ENCODE measurements at regions not wholly inside any gene's neighbourhood (a gene's known extent, or its start where the extent isn't known, plus 50 kb on each side); places are given as distances from the start of the nearest gene placed in this dataset.

DNA sequence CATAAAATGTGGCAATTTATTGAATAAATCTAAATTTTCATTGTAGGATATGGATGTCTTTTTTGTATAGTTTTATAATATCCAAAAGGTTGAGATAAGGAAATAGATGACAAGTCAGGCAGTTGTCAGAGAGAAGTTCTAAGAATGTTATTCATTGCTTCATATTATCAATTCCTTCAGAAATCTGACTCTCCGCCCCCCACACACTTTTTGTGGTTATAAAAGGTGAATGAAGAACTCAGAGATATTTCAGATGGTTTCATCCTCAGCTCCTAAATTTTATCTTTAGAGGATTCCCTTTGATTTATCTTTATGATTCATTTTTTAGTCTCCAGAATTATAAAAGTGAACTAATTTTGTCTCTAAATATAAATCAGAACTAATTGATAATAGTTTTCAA is 136.1 kb upstream of the NOX3 start:
- Mint-ChIP-seq H3K9me3 (no peaks in the 10 kb centered on the region), H3K4me1 (no peaks in the 10 kb centered on the region), H3K36me3 (no peaks in the 10 kb centered on the region), H3K4me3 (no peak overlapping the region), H3K27me3 (peaks cover 11% of the 10 kb centered on the region), H3K27ac (no peak overlapping the region)
- ATAC-seq: no peak

DNA sequence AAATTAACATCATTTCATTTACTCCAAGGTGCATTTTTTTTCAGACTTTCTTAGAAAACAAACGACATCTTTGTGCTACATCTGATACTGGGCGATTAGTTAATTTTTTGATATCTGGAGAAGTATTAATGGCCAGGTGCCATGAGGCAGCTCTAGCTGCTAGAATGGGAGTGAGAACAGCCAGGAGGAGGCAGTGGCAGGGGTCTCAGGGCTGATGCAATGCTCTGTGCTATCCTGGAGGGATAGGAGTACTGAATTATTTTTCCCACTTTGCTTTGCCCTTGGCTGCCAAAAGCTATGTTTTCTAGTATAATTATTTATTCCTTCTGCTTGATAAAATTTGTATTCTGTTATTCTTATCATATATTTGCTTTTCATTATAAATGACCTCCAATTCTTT is 133.6 kb upstream of the NOX3 start:
- H3K27ac Mint-ChIP-seq: no peak overlapping the region
- H3K36me3 Mint-ChIP-seq: no peaks in the 10 kb centered on the region
- ATAC-seq: no peak
- no peaks in the 10 kb centered on the region for H3K9me3 Mint-ChIP-seq
- no peaks in the 10 kb centered on the region for H3K4me1 Mint-ChIP-seq
- H3K4me3 Mint-ChIP-seq: no peak overlapping the region
- peaks cover 11% of the 10 kb centered on the region for H3K27me3 Mint-ChIP-seq

DNA sequence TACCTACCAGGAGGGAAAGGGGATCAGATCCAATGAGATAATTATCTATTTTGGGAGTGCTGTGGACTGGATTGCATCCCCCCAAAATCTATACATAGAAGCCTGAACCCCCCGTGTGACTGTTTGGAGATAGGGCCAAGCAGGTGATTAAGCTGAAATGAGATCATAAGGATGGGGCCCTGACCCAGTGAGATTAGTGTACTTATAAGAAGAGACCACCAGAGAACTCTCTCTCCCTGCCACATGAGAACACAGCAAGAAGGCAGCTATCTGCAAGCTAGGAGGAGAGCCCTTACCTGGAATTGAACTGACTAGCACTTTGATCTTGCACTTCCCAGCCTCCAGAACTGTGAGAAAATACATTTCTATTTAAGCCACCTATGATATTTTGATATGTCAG is 132.2 kb upstream of the NOX3 start:
- Mint-ChIP-seq H3K27ac (no peak overlapping the region), H3K4me3 (no peak overlapping the region), H3K36me3 (no peaks in the 10 kb centered on the region), H3K9me3 (no peaks in the 10 kb centered on the region), H3K27me3 (no peaks in the 10 kb centered on the region), H3K4me1 (no peaks in the 10 kb centered on the region)
- no peak for ATAC-seq

DNA sequence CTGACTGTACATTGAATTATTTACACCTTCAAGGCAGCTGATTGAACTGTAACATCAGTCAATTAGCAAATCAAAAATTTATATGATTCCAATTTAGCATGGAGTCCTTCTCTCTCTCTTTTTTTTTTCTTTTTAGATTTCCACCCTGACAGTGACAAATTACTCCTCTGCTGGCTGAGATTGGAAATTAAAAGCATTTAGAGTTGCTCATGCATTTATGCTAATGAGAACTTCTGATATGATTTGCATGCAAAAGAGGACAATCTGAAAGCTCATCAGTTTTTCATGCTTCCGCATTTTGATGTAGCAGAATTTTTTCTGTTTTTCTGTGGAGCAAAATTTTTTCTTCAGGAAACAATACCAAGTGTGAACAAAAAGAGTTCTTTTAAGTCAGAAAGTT is 130.5 kb upstream of the NOX3 start:
- Mint-ChIP-seq H3K4me3 (no peak overlapping the region), H3K36me3 (no peaks in the 10 kb centered on the region), H3K27me3 (no peaks in the 10 kb centered on the region), H3K4me1 (no peaks in the 10 kb centered on the region), H3K9me3 (no peaks in the 10 kb centered on the region), H3K27ac (no peak overlapping the region)
- no peak for ATAC-seq

DNA sequence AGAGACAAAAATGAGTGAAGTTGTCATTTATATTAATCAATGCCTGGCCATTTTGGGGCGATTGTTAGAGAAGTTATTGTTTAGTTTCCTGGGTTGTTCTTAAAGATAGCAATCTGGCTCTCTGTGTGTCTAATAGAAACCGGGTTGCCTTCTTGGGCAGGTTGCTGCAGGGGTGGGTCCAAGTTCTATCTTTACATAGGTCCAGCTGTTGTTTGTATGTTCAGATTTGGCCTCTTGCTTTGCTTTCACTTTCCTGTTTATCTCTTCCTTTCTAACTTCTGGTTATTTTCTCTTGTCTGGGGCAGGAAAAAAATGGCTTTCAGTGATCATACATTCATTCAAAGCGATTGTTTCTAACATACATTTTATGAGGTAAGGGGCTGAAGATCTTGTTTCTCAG is 128.4 kb upstream of the NOX3 start:
- no peaks in the 10 kb centered on the region for H3K4me1 Mint-ChIP-seq
- H3K27ac Mint-ChIP-seq: no peak overlapping the region
- H3K36me3 Mint-ChIP-seq: no peaks in the 10 kb centered on the region
- no peaks in the 10 kb centered on the region for H3K9me3 Mint-ChIP-seq
- no peak for ATAC-seq
- H3K27me3 Mint-ChIP-seq: no peaks in the 10 kb centered on the region
- H3K4me3 Mint-ChIP-seq: no peak overlapping the region

GRCh38 chr6:155582016-155582991 is 126.7 kb upstream of the NOX3 start:
- H3K4me1 Mint-ChIP-seq: no peaks in the 10 kb centered on the region
- H3K4me3 Mint-ChIP-seq: no peak overlapping the region
- no peaks in the 10 kb centered on the region for H3K27me3 Mint-ChIP-seq
- H3K27ac Mint-ChIP-seq: no peak overlapping the region
- no peak for ATAC-seq
- H3K9me3 Mint-ChIP-seq: no peaks in the 10 kb centered on the region
- H3K36me3 Mint-ChIP-seq: no peaks in the 10 kb centered on the region

- H3K4me3 Mint-ChIP-seq: no peak overlapping the region
- H3K9me3 Mint-ChIP-seq: no peaks in the 10 kb centered on the region
- no peak overlapping the region for H3K27ac Mint-ChIP-seq
- no peaks in the 10 kb centered on the region for H3K4me1 Mint-ChIP-seq
- H3K36me3 Mint-ChIP-seq: no peaks in the 10 kb centered on the region
- ATAC-seq: no peak
- peaks cover 1% of the 10 kb centered on the region for H3K27me3 Mint-ChIP-seq
These were observed 125.3 kb upstream of the NOX3 start for GRCh38 chr6:155580904-155581303.

DNA sequence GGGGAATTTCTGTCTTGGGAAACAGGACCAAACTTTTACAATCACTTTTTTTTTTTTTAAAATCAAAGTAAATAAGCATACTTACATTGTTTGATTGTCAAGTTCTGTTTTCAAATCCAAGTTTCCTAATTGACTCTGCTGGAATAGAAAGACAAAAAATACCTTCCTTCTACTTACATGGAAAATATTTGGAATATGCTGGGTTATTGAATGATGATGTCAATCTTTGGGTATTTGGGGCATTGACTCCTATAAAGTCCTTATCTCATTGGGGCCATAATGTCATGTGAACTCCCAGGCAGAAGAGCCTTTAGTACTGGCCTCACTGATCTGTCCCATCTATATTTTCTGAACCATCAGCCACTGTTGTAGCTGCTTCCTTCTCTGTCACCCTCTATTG is 122.6 kb upstream of the NOX3 start:
- Mint-ChIP-seq H3K27me3 (peaks cover 19% of the 10 kb centered on the region), H3K4me1 (no peaks in the 10 kb centered on the region), H3K4me3 (no peak overlapping the region), H3K36me3 (no peaks in the 10 kb centered on the region), H3K9me3 (no peaks in the 10 kb centered on the region), H3K27ac (no peak overlapping the region)
- no peak for ATAC-seq

- H3K4me1 Mint-ChIP-seq: no peaks in the 10 kb centered on the region
- no peak for ATAC-seq
- H3K27me3 Mint-ChIP-seq: peaks cover 14% of the 10 kb centered on the region
- no peaks in the 10 kb centered on the region for H3K36me3 Mint-ChIP-seq
- no peak overlapping the region for H3K4me3 Mint-ChIP-seq
- H3K27ac Mint-ChIP-seq: no peak overlapping the region
- peaks cover 5% of the 10 kb centered on the region for H3K9me3 Mint-ChIP-seq
These were observed 106.3 kb upstream of the NOX3 start for GRCh38 chr6:155561966-155562364.

- H3K36me3 Mint-ChIP-seq: no peaks in the 10 kb centered on the region
- peaks cover 5% of the 10 kb centered on the region for H3K9me3 Mint-ChIP-seq
- no peak overlapping the region for H3K4me3 Mint-ChIP-seq
- no peak overlapping the region for H3K27ac Mint-ChIP-seq
- no peak for ATAC-seq
- H3K4me1 Mint-ChIP-seq: no peaks in the 10 kb centered on the region
- peaks cover 20% of the 10 kb centered on the region for H3K27me3 Mint-ChIP-seq
These were observed 105.8 kb upstream of the NOX3 start for GRCh38 chr6:155561257-155561965.

DNA sequence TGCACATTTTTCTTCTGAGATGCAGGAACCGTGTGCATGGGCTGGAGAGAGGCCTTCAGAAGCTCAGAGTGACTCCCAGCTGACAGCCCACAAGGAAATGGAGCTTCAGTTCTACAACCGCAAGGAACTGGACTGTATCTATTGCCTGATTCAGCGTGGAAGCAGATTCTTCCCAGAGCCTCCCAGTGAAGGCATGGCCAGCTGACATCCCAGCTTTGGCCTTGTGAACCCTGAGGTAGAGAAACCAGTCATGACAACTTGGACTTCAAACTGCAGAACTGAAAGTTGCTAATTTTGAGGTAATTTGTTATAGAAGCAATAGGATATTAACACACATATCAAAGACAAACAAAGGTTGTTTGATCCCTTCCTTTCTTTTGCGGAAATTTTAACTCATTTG is 94.3 kb upstream of the NOX3 start:
- H3K4me3 Mint-ChIP-seq: no peak overlapping the region
- no peak overlapping the region for H3K27ac Mint-ChIP-seq
- H3K4me1 Mint-ChIP-seq: no peaks in the 10 kb centered on the region
- ATAC-seq: no peak
- H3K27me3 Mint-ChIP-seq: peaks cover 5% of the 10 kb centered on the region
- no peaks in the 10 kb centered on the region for H3K36me3 Mint-ChIP-seq
- no peaks in the 10 kb centered on the region for H3K9me3 Mint-ChIP-seq

DNA sequence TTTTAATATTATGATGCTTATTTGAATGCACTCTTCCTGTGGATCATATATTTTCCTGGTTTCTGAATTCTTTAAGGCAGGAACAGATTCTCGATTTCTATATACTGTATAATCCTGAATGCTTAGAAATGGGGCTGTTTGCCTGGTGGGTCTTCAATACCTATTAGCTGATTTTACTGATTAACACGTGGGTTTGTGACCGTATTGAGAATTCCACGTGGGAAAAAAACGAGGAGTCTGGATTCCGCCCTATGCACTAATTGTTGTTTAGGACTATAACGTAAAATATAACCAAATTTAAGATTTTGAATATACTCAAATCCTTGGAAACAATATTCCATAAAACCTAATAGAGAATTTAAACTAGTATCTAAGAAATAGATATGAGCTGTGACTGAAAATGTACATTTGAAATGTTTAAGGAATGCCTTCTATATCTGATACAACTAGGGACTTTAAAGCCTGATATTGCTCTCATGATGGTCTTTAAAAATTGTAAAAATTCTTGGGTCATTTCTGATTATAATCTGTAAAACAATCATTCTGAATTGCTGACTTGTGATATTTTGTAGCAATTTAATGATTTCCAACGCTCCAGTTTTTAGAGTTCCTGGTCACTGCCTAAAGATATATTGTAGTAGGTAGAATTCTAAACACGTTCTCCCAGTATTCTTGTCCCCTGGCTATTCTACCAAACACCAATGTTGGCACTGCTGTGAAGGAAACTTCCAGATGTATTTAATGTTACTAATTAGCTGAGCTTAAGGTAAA is 93.6 kb upstream of the NOX3 start:
- Mint-ChIP-seq H3K9me3 (no peaks in the 10 kb centered on the region), H3K27ac (no peak overlapping the region), H3K4me1 (no peaks in the 10 kb centered on the region), H3K36me3 (no peaks in the 10 kb centered on the region), H3K4me3 (no peak overlapping the region), H3K27me3 (no peaks in the 10 kb centered on the region)
- ATAC-seq: no peak

- no peaks in the 10 kb centered on the region for H3K4me1 Mint-ChIP-seq
- no peak overlapping the region for H3K27ac Mint-ChIP-seq
- H3K36me3 Mint-ChIP-seq: no peaks in the 10 kb centered on the region
- H3K4me3 Mint-ChIP-seq: no peak overlapping the region
- no peaks in the 10 kb centered on the region for H3K27me3 Mint-ChIP-seq
- H3K9me3 Mint-ChIP-seq: no peaks in the 10 kb centered on the region
- ATAC-seq: no peak
These were observed 92.9 kb upstream of the NOX3 start for GRCh38 chr6:155548576-155548975.

DNA sequence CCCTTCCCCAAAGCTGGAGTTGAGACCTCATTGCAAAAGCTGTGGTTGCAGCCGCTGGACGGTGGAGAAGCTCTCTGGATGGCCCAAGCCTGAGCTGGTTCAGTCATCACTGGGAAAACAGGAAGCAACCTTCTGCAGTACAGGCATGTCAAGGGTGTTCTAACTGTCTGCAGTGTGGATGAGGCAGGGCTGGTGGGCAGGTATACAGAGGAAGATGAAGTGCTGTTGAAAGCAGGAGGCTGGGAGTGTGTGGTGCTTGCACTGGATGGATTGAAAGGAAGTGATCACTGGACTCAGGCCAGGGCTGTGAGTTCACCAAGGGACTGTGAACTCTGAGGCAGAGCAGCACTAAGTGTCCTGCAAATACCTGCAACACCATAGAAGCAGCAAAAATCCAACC is 89.0 kb upstream of the NOX3 start:
- Mint-ChIP-seq H3K27ac (no peak overlapping the region), H3K4me3 (no peak overlapping the region), H3K36me3 (no peaks in the 10 kb centered on the region), H3K27me3 (peaks cover 13% of the 10 kb centered on the region), H3K4me1 (no peaks in the 10 kb centered on the region), H3K9me3 (no peaks in the 10 kb centered on the region)
- peak; percentile 45 for ATAC-seq

DNA sequence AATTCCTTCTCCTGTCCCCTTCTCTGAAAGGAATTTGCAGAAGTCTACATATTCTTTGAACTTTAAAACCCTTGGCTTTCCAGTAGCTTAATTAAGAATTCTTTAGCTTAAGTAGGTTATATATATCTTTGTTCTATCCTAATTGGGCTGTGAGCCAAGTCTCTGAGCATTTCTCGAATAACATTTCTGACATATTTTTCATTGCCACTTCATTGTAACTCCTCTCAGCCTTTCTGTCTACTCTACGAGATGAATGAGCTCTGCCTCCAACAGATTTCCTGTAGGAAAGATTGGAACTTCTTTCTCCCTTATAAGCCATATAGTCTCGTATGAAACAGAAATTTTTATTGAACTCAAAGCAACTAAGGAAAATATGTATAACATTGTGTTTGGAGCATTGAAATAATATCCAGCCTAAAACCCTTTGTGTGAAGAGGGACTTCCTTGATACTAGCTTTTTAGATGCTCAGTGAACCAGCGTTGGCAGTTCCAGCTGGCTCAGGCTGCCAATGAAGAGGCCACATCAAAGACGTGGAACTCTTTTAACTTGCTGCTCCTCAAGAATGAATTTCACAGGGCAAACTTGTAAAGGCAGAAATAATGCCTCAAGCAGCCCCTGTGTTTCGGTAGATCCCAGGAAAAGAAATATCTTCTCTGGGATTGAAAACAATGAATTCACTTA is 87.7 kb upstream of the NOX3 start:
- ATAC-seq: no peak
- Mint-ChIP-seq H3K36me3 (no peaks in the 10 kb centered on the region), H3K4me1 (no peaks in the 10 kb centered on the region), H3K9me3 (no peaks in the 10 kb centered on the region), H3K27me3 (peaks cover 13% of the 10 kb centered on the region), H3K27ac (no peak overlapping the region), H3K4me3 (no peak overlapping the region)
